CD4-positive, alpha-beta T cell (primary cell): ENCODE measurements at regions not wholly inside any gene's neighbourhood (a gene's known extent, or its start where the extent isn't known, plus 50 kb on each side); places are given as distances from the start of the nearest gene placed in this dataset.

Experiments
- ATAC-seq: fragments of 200-7000 bp; cut with Tn5 transposase; one replicate; pipeline ENCODE4 v1.10.0; 2022; ENCODE audit warnings: mild to moderate bottlenecking; ENCODE audit not compliant: poor library complexity
- CTCF ChIA-PET: fragments of 350-600 bp; sonication (Branson Sonifier 250); formaldehyde crosslinking; loops from one replicate; lab custom pipeline; 2021; ENCODE audit warnings: antibody characterized with exemption, inconsistent platforms; lab: Charles Lee
- POLR2A ChIA-PET: fragments of 350-600 bp; sonication (Branson Sonifier 250); formaldehyde crosslinking; loops from one replicate; lab custom pipeline; 2021; ENCODE audit warnings: antibody characterized with exemption, inconsistent platforms; lab: Charles Lee
- DNase-seq, 14 experiments: peaks; one replicate each; pipeline ENCODE4 v3.0.0-alpha.2; 2013 to 2020; ENCODE audit warnings: mixed read lengths in 2 of 14
- H3K27ac ChIP-seq, 2 donors: one replicate each; pipeline versions ENCODE4 v1.5.1 to v1.7.0; 2013; ENCODE audit warnings: low read length in 2 of 2, low read depth in 1 of 2, mild to moderate bottlenecking in 1 of 2
- H3K27me3 ChIP-seq, 2 experiments: 1 replicate in 1 of 2; 2 replicates in 1 of 2; pipeline versions ENCODE4 v1.6.1 to v1.7.0; 2013; ENCODE audit warnings: low read length in 2 of 2, control low read depth in 1 of 2, mild to moderate bottlenecking in 1 of 2, moderate library complexity in 1 of 2; ENCODE audit not compliant: insufficient read depth in 2 of 2, control insufficient read depth in 1 of 2
- H3K36me3 ChIP-seq: one replicate; pipeline ENCODE4 v1.6.1; 2013; ENCODE audit warnings: low read length, control low read depth; ENCODE audit not compliant: insufficient read depth
- H3K4me1 ChIP-seq: one replicate; pipeline ENCODE4 v1.6.1; 2013; ENCODE audit warnings: low read length, control low read depth; ENCODE audit not compliant: insufficient read depth
- H3K4me3 ChIP-seq: one replicate; pipeline ENCODE4 v1.5.1; 2013; ENCODE audit warnings: mild to moderate bottlenecking, low read length, moderate library complexity
- H3K9me3 ChIP-seq, 2 experiments: 1 replicate in 1 of 2; 2 replicates in 1 of 2; pipeline versions ENCODE4 v1.6.1 to v1.7.0; 2013; ENCODE audit warnings: low read length in 2 of 2, mild to moderate bottlenecking in 2 of 2, control low read depth in 1 of 2, moderate library complexity in 1 of 2; ENCODE audit not compliant: control insufficient read depth in 1 of 2, insufficient read depth in 1 of 2
- H3K27ac Mint-ChIP-seq: one replicate; pipeline ENCODE4 v1.8.0; 2020; ENCODE audit warnings: mixed read lengths
- H3K27me3 Mint-ChIP-seq: one replicate; pipeline ENCODE4 v1.8.0; 2021; ENCODE audit warnings: mixed read lengths
- H3K36me3 Mint-ChIP-seq: one replicate; pipeline ENCODE4 v1.8.0; 2021; ENCODE audit warnings: low read depth, mixed read lengths
- H3K4me1 Mint-ChIP-seq: one replicate; pipeline ENCODE4 v1.8.0; 2021; ENCODE audit warnings: low read depth, mixed read lengths
- H3K4me3 Mint-ChIP-seq: one replicate; pipeline ENCODE4 v1.8.0; 2020; ENCODE audit warnings: mild to moderate bottlenecking, mixed read lengths
- H3K9me3 Mint-ChIP-seq: one replicate; pipeline ENCODE4 v1.8.0; 2020; ENCODE audit warnings: mixed read lengths
- CTCF ChIP-seq: fragments of 200-600 bp; IDR thresholded peaks from one replicate; pipeline ENCODE4 v1.8.0; 2022; ENCODE audit warnings: antibody characterized with exemption, mild to moderate bottlenecking
- intact Hi-C, 2 experiments: fragments of 100-400 bp; cut with DNase I in 1 of 2; cut with micrococcal nuclease in 1 of 2; formaldehyde crosslinking; loops; one replicate each; pipeline versions ENCODE4 v1.15.1 to v1.9.0; 2023 to 2025; cut with DNase I, micrococcal nuclease

DNA sequence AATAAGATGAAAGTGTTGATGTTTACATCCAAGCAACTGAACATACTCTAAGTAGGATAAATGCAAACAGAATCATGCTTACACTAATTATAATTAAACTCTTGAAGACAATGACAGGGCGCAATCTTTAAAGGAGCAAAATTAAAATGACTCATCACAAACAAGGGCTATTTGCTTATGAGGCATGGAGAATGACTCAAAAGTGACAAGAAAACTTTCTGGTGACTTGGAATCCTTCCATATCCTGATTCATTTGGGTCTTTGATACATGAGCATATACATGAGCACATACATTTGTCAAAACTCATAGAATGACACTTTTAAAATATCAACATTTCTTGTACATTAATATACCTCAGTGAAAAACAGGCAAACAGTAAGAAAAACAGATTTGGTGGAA lies 1632.3 kb downstream of the KCNT2 start:
- Histone ChIP-seq H3K36me3 (no peaks in the 10 kb centered on the region), H3K9me3 (no peaks in the 10 kb centered on the region), H3K27ac (no peak overlapping the region), H3K4me3 (no peak overlapping the region), H3K27me3 (no peaks in the 10 kb centered on the region), H3K4me1 (no peaks in the 10 kb centered on the region)
- H3K27ac Mint-ChIP-seq, result no peak overlapping the region
- no peaks in the 10 kb centered on the region for H3K36me3 Mint-ChIP-seq
- H3K4me3 Mint-ChIP-seq, result no peak overlapping the region
- POLR2A ChIA-PET, result no interaction called here
- no peak for ATAC-seq
- intact Hi-C loops, result no loop called here
- H3K4me1 Mint-ChIP-seq, result no peaks in the 10 kb centered on the region
- H3K9me3 Mint-ChIP-seq, result peaks cover 2% of the 10 kb centered on the region
- no peak for TF ChIP-seq CTCF
- H3K27me3 Mint-ChIP-seq, result no peaks in the 10 kb centered on the region
- CTCF ChIA-PET, result no interaction called here
- DNase-seq, result no peak

GRCh38 chr1:194968916-194969315 lies 1639.3 kb downstream of the KCNT2 start:
- H3K27me3 ChIP-seq, result no peaks in the 10 kb centered on the region
- intact Hi-C loops, result no loop called here
- ChIA-PET POLR2A (no interaction called here), CTCF (no interaction called here)
- DNase-seq, result no peak
- Mint-ChIP-seq H3K4me3 (no peak overlapping the region), H3K27me3 (no peaks in the 10 kb centered on the region), H3K4me1 (no peaks in the 10 kb centered on the region), H3K27ac (no peak overlapping the region), H3K36me3 (no peaks in the 10 kb centered on the region), H3K9me3 (no peaks in the 10 kb centered on the region)
- ATAC-seq, result no peak
- H3K9me3 ChIP-seq, result no peaks in the 10 kb centered on the region
- H3K4me1 ChIP-seq, result no peaks in the 10 kb centered on the region
- H3K36me3 ChIP-seq, result no peaks in the 10 kb centered on the region
- no peak for TF ChIP-seq CTCF
- no peak overlapping the region for H3K27ac ChIP-seq
- H3K4me3 ChIP-seq, result no peak overlapping the region

- POLR2A ChIA-PET, result no interaction called here
- no peaks in the 10 kb centered on the region for H3K4me1 Mint-ChIP-seq
- DNase-seq, result no peak
- Histone ChIP-seq H3K4me3 (no peak overlapping the region), H3K4me1 (no peaks in the 10 kb centered on the region), H3K9me3 (no peaks in the 10 kb centered on the region), H3K36me3 (no peaks in the 10 kb centered on the region), H3K27me3 (no peaks in the 10 kb centered on the region), H3K27ac (no peak overlapping the region)
- no peak overlapping the region for H3K27ac Mint-ChIP-seq
- no peak for ATAC-seq
- intact Hi-C loops, result no loop called here
- no peak for TF ChIP-seq CTCF
- CTCF ChIA-PET, result no interaction called here
- no peaks in the 10 kb centered on the region for H3K27me3 Mint-ChIP-seq
- no peaks in the 10 kb centered on the region for H3K36me3 Mint-ChIP-seq
- no peaks in the 10 kb centered on the region for H3K9me3 Mint-ChIP-seq
- no peak overlapping the region for H3K4me3 Mint-ChIP-seq
Measured at GRCh38 chr1:194959795-194960194, 1648.4 kb downstream of the KCNT2 start.
